ENCODE measurements at regions not wholly inside any gene's neighbourhood (a gene's known extent, or its start where the extent isn't known, plus 50 kb on each side); places are given as distances from the start of the nearest gene placed in this dataset.

DNA sequence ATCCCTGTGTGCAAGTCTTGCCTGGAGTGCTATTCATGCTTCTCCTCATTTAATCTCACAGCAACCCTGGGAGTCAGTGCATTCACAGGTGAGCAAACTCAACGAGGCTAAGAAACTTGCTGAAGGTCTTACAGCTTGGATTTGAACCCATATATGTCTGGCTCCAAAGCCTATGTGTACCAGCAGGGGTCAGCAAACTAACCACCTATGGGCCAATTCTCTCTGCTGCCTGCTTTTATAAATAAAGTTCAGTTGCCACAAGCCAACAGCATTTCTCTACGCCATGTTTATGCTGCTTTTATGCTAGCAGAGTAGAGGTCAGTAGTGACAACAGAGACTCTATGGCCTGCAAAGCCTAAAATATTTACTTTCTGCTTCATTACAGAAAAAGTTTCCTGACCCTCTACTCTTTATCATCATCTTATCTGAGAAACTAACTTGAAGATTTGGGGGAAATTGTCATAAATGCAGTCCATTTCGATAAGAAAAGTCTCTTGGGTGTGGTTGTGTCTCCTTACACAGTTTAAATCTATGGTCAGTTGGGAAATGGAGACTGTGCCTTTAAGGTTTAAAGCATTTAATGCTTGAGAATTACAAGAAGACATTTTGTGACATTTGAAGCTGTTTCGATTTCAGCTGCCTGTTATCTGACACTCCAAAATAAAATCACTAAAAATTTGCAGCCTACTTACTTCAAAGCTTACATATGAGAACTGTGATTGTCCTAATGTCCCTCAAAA is 137.7 kb downstream of the PRELID2 start:
- TF ChIP-seq PTBP1 (IDR thresholded peaks at IDR 0.05; ENCODE audit: low read depth, low read length, poor library complexity, severe bottlenecking), result no peak
- no peak for TF ChIP-seq SNAPC5 (CRISPR knock-in tag; IDR thresholded peaks at IDR 0.05; ENCODE audit: borderline replicate concordance)

All from HepG2 (cell line).